Mesothelial cell of epicardium (in vitro differentiated cells): ENCODE measurements at regions not wholly inside any gene's neighbourhood (a gene's known extent, or its start where the extent isn't known, plus 50 kb on each side); places are given as distances from the start of the nearest gene placed in this dataset.

ENCODE experiments used
- DNase-seq, 2 experiments: peaks; one replicate each; pipeline ENCODE4 v3.0.0; 2021; ENCODE audit warnings: low spot score in 2 of 2; ENCODE audit not compliant: unreplicated experiment in 2 of 2
- H3K27ac Mint-ChIP-seq: 2 replicates; pipeline ENCODE4 v1.8.0; 2021; ENCODE audit warnings: mixed read lengths
- H3K27me3 Mint-ChIP-seq: 2 replicates; pipeline ENCODE4 v1.8.0; 2021; ENCODE audit warnings: low read depth, mixed read lengths
- H3K36me3 Mint-ChIP-seq: 2 replicates; pipeline ENCODE4 v1.8.0; 2021; ENCODE audit warnings: mixed read lengths
- H3K4me1 Mint-ChIP-seq: 2 replicates; pipeline ENCODE4 v1.8.0; 2021; ENCODE audit warnings: mixed read lengths
- H3K4me3 Mint-ChIP-seq: 2 replicates; pipeline ENCODE4 v1.8.0; 2021; ENCODE audit warnings: mild to moderate bottlenecking, moderate library complexity, mixed read lengths
- H3K9me3 Mint-ChIP-seq: 2 replicates; pipeline ENCODE4 v1.8.0; 2021; ENCODE audit warnings: mixed read lengths
- TF ChIP-seq, protein P1 (sequence below): fragments of 200-600 bp; sonication (generic); IDR thresholded peaks from one replicate; pipeline ENCODE4 v1.5.0; 2021; ENCODE audit warnings: antibody characterized with exemption; ENCODE audit not compliant: unreplicated experiment

- DNase-seq: no peak
- TF ChIP-seq, protein P1, sequence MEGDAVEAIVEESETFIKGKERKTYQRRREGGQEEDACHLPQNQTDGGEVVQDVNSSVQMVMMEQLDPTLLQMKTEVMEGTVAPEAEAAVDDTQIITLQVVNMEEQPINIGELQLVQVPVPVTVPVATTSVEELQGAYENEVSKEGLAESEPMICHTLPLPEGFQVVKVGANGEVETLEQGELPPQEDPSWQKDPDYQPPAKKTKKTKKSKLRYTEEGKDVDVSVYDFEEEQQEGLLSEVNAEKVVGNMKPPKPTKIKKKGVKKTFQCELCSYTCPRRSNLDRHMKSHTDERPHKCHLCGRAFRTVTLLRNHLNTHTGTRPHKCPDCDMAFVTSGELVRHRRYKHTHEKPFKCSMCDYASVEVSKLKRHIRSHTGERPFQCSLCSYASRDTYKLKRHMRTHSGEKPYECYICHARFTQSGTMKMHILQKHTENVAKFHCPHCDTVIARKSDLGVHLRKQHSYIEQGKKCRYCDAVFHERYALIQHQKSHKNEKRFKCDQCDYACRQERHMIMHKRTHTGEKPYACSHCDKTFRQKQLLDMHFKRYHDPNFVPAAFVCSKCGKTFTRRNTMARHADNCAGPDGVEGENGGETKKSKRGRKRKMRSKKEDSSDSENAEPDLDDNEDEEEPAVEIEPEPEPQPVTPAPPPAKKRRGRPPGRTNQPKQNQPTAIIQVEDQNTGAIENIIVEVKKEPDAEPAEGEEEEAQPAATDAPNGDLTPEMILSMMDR: no peak
- Mint-ChIP-seq H3K27ac (no peak overlapping the region), H3K4me1 (peaks cover 8% of the 10 kb centered on the region), H3K4me3 (no peak overlapping the region), H3K27me3 (no peaks in the 10 kb centered on the region), H3K36me3 (peaks cover 1% of the 10 kb centered on the region), H3K9me3 (peaks cover 4% of the 10 kb centered on the region)
Measured at GRCh38 chr13:50107205-50107604, 92.0 kb downstream of the KCNRG start.

DNA sequence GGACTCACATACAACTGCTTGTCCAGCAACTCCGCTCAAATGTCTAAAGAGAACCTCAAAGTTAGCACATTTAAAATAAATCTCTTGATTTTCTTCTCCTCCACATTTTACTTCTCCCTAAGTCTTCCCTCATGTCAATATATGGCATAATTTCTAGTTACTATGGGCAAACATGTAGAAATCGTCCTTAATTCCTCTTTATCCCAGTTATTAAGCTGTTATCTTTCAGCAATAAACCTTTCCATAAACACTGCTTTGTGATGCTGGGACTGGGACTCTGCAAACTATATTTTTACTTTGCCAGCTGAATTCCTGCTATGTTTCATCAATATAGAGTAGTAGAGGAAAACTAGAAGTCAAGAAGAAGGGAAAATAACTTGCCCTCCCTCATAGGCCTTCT, 99.7 kb downstream of the KCNRG start:
- DNase-seq: no peak
- Mint-ChIP-seq H3K9me3 (no peaks in the 10 kb centered on the region), H3K27me3 (no peaks in the 10 kb centered on the region), H3K4me3 (no peak overlapping the region), H3K4me1 (peaks cover 7% of the 10 kb centered on the region), H3K27ac (no peak overlapping the region), H3K36me3 (no peaks in the 10 kb centered on the region)
- TF ChIP-seq, protein P1: no peak

GRCh38 chr13:50115695-50116094, 100.5 kb downstream of the KCNRG start:
- Mint-ChIP-seq H3K27ac (no peak overlapping the region), H3K36me3 (no peaks in the 10 kb centered on the region), H3K4me3 (no peak overlapping the region), H3K4me1 (peaks cover 7% of the 10 kb centered on the region), H3K9me3 (no peaks in the 10 kb centered on the region), H3K27me3 (peaks cover 1% of the 10 kb centered on the region)
- DNase-seq: no peak
- TF ChIP-seq, protein P1: no peak

DNA sequence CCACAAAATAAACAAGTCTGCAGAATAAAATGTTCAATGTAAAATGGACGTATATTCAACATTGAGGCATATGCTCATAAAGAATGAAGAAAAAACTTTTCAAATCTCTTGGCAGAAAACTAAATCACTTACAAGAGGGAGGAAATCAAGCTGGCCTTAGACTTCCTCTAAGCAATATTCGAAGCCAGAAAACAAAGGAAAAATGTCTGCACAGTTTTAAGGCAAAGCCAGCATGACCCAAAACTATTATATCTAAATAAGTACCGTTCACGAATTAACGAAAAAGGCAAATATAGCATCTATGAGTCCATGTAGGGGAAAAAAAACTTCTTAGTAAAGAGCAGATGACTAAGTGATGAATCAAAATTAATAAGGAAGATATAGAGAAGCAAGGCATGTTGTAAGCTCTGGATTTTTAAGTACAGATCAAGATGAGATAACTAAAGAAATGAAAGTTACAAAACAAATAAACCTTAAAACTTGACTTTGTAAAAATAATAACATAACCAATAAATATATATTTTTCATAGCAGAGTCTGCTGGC, 101.3 kb downstream of the KCNRG start:
- no peaks in the 10 kb centered on the region for H3K36me3 Mint-ChIP-seq
- DNase-seq: no peak
- H3K4me1 Mint-ChIP-seq: peaks cover 7% of the 10 kb centered on the region
- TF ChIP-seq, protein P1: no peak
- no peaks in the 10 kb centered on the region for H3K9me3 Mint-ChIP-seq
- H3K27ac Mint-ChIP-seq: no peak overlapping the region
- H3K27me3 Mint-ChIP-seq: peaks cover 8% of the 10 kb centered on the region
- no peak overlapping the region for H3K4me3 Mint-ChIP-seq

- DNase-seq: no peak
- Mint-ChIP-seq H3K4me1 (peaks cover 12% of the 10 kb centered on the region), H3K9me3 (no peaks in the 10 kb centered on the region), H3K27me3 (peaks cover 31% of the 10 kb centered on the region), H3K27ac (no peak overlapping the region), H3K4me3 (no peak overlapping the region), H3K36me3 (no peaks in the 10 kb centered on the region)
- TF ChIP-seq, protein P1: no peak
Measured at GRCh38 chr13:50119591-50119990, 104.3 kb downstream of the KCNRG start.

DNA sequence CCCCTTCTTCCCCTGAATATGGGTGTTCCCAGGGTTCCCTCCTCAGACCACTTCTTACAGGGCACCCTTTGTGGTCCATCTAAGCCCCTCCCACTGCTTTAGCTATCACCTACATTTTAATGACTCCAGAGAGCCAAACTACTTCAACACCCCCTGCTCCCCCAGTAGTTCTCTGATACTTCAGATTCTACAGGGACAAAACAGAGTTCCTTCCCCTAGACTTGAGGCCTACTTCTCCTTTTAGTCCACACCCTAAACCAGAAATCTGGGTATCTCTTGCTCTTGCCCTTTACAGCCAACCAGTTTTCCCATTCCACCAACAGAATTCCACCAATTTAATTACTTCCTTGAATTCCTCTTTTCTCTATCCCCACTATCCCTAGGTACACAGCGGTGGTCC, 107.2 kb downstream of the KCNRG start:
- Mint-ChIP-seq H3K27ac (no peak overlapping the region), H3K27me3 (peaks cover 48% of the 10 kb centered on the region), H3K36me3 (no peaks in the 10 kb centered on the region), H3K9me3 (no peaks in the 10 kb centered on the region), H3K4me1 (peaks cover 23% of the 10 kb centered on the region), H3K4me3 (no peak overlapping the region)
- no peak for DNase-seq
- TF ChIP-seq, protein P1: no peak
